ENCODE measurements at regions not wholly inside any gene's neighbourhood (a gene's known extent, or its start where the extent isn't known, plus 50 kb on each side); places are given as distances from the start of the nearest gene placed in this dataset.

DNA sequence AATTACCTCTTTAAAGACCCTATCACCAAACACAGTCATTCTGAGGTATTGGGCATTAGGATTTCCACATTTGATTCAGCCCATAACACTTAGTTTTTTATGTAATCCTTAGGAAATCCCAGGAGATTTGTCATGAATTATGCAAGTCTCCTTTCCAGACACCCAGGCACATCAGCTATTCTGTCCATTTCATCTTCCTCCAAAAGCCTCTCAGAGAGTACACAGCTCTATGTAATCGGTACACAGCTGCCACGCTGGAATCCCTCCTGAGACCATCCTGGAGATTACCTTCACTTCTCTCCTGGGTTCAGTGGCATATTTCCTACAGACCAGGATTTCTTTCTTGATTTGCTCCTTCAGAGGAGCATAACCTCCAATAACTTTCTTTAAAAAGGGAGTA lies 2309.8 kb upstream of the WWC1 start:
- no peak overlapping the region for H3K9ac ChIP-seq (ENCODE audit: low read length)
- no peaks in the 10 kb centered on the region for H3F3A ChIP-seq (ENCODE audit: insufficient read depth, low read length)
- H3K4me1 ChIP-seq (ENCODE audit: insufficient read depth, low read length, severe bottlenecking), result no peaks in the 10 kb centered on the region
- H3K79me2 ChIP-seq (ENCODE audit: insufficient read depth, low read length), result no peaks in the 10 kb centered on the region
- no peak overlapping the region for H3K4me2 ChIP-seq (ENCODE audit: low read length)
- no peak overlapping the region for H2AFZ ChIP-seq (ENCODE audit: low read length)
- no peaks in the 10 kb centered on the region for H3K9me2 ChIP-seq (ENCODE audit: low read depth, low read length)
- no peaks in the 10 kb centered on the region for H3K9me3 ChIP-seq (ENCODE audit: low read length)
- no peak overlapping the region for H3K27ac ChIP-seq (ENCODE audit: low read depth, low read length, poor library complexity, severe bottlenecking)
- no peaks in the 10 kb centered on the region for H4K20me1 ChIP-seq (ENCODE audit: insufficient read depth, low read length)
- TF ChIP-seq CTCF (IDR thresholded peaks at IDR 0.05; ENCODE audit: low read length) (no peak), EZH2 (IDR thresholded peaks at IDR 0.05; ENCODE audit: borderline replicate concordance, low read length) (no peak)
- no peak overlapping the region for H3K4me3 ChIP-seq (ENCODE audit: low read depth, low read length, poor library complexity, severe bottlenecking)
- no peaks in the 10 kb centered on the region for H3K27me3 ChIP-seq (ENCODE audit: insufficient read depth, low read length)
- no peaks in the 10 kb centered on the region for H3K36me3 ChIP-seq (ENCODE audit: insufficient read depth, low read length)

- no peaks in the 10 kb centered on the region for H3F3A ChIP-seq (ENCODE audit: insufficient read depth, low read length)
Measured at GRCh38 chr5:165996201-165996875, 2295.1 kb upstream of the WWC1 start.

GRCh38 chr5:165999693-166000320 lies 2291.6 kb upstream of the WWC1 start:
- Histone ChIP-seq H3K4me3 (ENCODE audit: low read depth, low read length, poor library complexity, severe bottlenecking) (no peak overlapping the region), H2AFZ (ENCODE audit: low read length) (no peak overlapping the region), H3K36me3 (ENCODE audit: insufficient read depth, low read length) (no peaks in the 10 kb centered on the region), H3K4me1 (ENCODE audit: insufficient read depth, low read length, severe bottlenecking) (no peaks in the 10 kb centered on the region), H3K9me3 (ENCODE audit: low read length) (no peaks in the 10 kb centered on the region), H3K9ac (ENCODE audit: low read length) (no peak overlapping the region), H3F3A (ENCODE audit: insufficient read depth, low read length) (no peaks in the 10 kb centered on the region), H3K27ac (ENCODE audit: low read depth, low read length, poor library complexity, severe bottlenecking) (no peak overlapping the region), H4K20me1 (ENCODE audit: insufficient read depth, low read length) (no peaks in the 10 kb centered on the region), H3K79me2 (ENCODE audit: insufficient read depth, low read length) (no peaks in the 10 kb centered on the region), H3K27me3 (ENCODE audit: insufficient read depth, low read length) (no peaks in the 10 kb centered on the region), H3K4me2 (ENCODE audit: low read length) (no peak overlapping the region), H3K9me2 (ENCODE audit: low read depth, low read length) (no peaks in the 10 kb centered on the region)
- TF ChIP-seq CTCF (IDR thresholded peaks at IDR 0.05; ENCODE audit: low read length) (no peak), EZH2 (IDR thresholded peaks at IDR 0.05; ENCODE audit: borderline replicate concordance, low read length) (no peak)

More at GRCh38 chr5:165996201-165996875, 2295.1 kb upstream of the WWC1 start:
- H2AFZ ChIP-seq (ENCODE audit: low read length), result no peak overlapping the region
- H3K4me2 ChIP-seq (ENCODE audit: low read length), result no peak overlapping the region
- H4K20me1 ChIP-seq (ENCODE audit: insufficient read depth, low read length), result no peaks in the 10 kb centered on the region
- no peaks in the 10 kb centered on the region for H3K4me1 ChIP-seq (ENCODE audit: insufficient read depth, low read length, severe bottlenecking)
- H3K27me3 ChIP-seq (ENCODE audit: insufficient read depth, low read length), result no peaks in the 10 kb centered on the region
- H3K4me3 ChIP-seq (ENCODE audit: low read depth, low read length, poor library complexity, severe bottlenecking), result no peak overlapping the region
- no peak overlapping the region for H3K27ac ChIP-seq (ENCODE audit: low read depth, low read length, poor library complexity, severe bottlenecking)
- no peaks in the 10 kb centered on the region for H3K9me3 ChIP-seq (ENCODE audit: low read length)
- TF ChIP-seq CTCF (IDR thresholded peaks at IDR 0.05; ENCODE audit: low read length) (no peak), EZH2 (IDR thresholded peaks at IDR 0.05; ENCODE audit: borderline replicate concordance, low read length) (no peak)
- H3K9me2 ChIP-seq (ENCODE audit: low read depth, low read length), result no peaks in the 10 kb centered on the region
- no peaks in the 10 kb centered on the region for H3K79me2 ChIP-seq (ENCODE audit: insufficient read depth, low read length)
- no peak overlapping the region for H3K9ac ChIP-seq (ENCODE audit: low read length)
- H3K36me3 ChIP-seq (ENCODE audit: insufficient read depth, low read length), result no peaks in the 10 kb centered on the region
